Calu3 (cell line): ENCODE measurements at regions not wholly inside any gene's neighbourhood (a gene's known extent, or its start where the extent isn't known, plus 50 kb on each side); places are given as distances from the start of the nearest gene placed in this dataset.
A peak's percentile ranks its signal among the peaks of the same experiment; 100 is the strongest.

Experiments
- BruUV-seq: library from RNA; stranded (reverse); fragments of 400-500 nt; replicated peaks from 2 replicates; lab custom pipeline; 2021; lab: Mats Ljungman, UMichigan
- CTCF ChIA-PET: fragments of 300-600 bp; sonication (Branson Sonifier 250); formaldehyde crosslinking; loops from one replicate; lab custom pipeline; 2022; ENCODE audit warnings: antibody characterized with exemption; lab: Charles Lee
- DNase-seq: peaks from one replicate; pipeline ENCODE4 v3.0.0; 2022
- H3K27ac Mint-ChIP-seq: one replicate; pipeline ENCODE4 v1.8.0; 2022; ENCODE audit warnings: mixed read lengths; ENCODE audit not compliant: unreplicated experiment
- H3K27me3 Mint-ChIP-seq: one replicate; pipeline ENCODE4 v1.8.0; 2022; ENCODE audit warnings: mixed read lengths; ENCODE audit not compliant: unreplicated experiment
- H3K36me3 Mint-ChIP-seq: one replicate; pipeline ENCODE4 v1.8.0; 2022; ENCODE audit warnings: mild to moderate bottlenecking, moderate library complexity, mixed read lengths; ENCODE audit not compliant: insufficient read depth, unreplicated experiment
- H3K4me1 Mint-ChIP-seq: one replicate; pipeline ENCODE4 v1.8.0; 2022; ENCODE audit warnings: mild to moderate bottlenecking, low read depth, mixed read lengths; ENCODE audit not compliant: unreplicated experiment
- H3K4me3 Mint-ChIP-seq: one replicate; pipeline ENCODE4 v1.8.0; 2022; ENCODE audit warnings: mild to moderate bottlenecking, low read depth, moderate library complexity, mixed read lengths; ENCODE audit not compliant: unreplicated experiment
- H3K9me3 Mint-ChIP-seq: one replicate; pipeline ENCODE4 v1.8.0; 2022; ENCODE audit warnings: low read depth, mixed read lengths; ENCODE audit not compliant: unreplicated experiment
- CTCF ChIP-seq: fragments of 200-600 bp; IDR thresholded peaks from one replicate; pipeline ENCODE4 v1.8.0; 2022; ENCODE audit warnings: antibody characterized with exemption; ENCODE audit not compliant: unreplicated experiment
- intact Hi-C: fragments of 100-400 bp; cut with micrococcal nuclease; formaldehyde crosslinking; loops from one replicate; pipeline ENCODE4 v1.10.0; 2022; ENCODE audit not compliant: unreplicated experiment

- H3K4me3 Mint-ChIP-seq: peak overlapping the region; percentile 82
These were observed 268.4 kb downstream of the HINT1 start for GRCh38 chr5:130896636-130897035.

GRCh38 chr5:130893006-130893405, 272.1 kb downstream of the HINT1 start:
- Mint-ChIP-seq H3K36me3 (peaks cover 14% of the 10 kb centered on the region), H3K27ac (no peak overlapping the region), H3K9me3 (peaks cover 6% of the 10 kb centered on the region), H3K27me3 (no peaks in the 10 kb centered on the region), H3K4me1 (peaks cover 8% of the 10 kb centered on the region), H3K4me3 (no peak overlapping the region)
- BruUV-seq: no TSS peak
- intact Hi-C loops: no loop called here
- CTCF ChIA-PET: interaction anchor here (0.6 kb wide), 1 partner anchor 969 kb away, joined by 3 read pairs; no protein-coding TSS in a partner anchor
- no peak for TF ChIP-seq CTCF
- DNase-seq: no peak

More at GRCh38 chr5:130896636-130897035, 268.4 kb downstream of the HINT1 start:
- CTCF ChIA-PET: no interaction called here
- DNase-seq: no peak
- no peak for TF ChIP-seq CTCF
- peak overlapping the region; percentile 87 for H3K27ac Mint-ChIP-seq
- intact Hi-C loops: loop anchor here (1.0 kb wide), 1 partner anchor 17 kb away; no protein-coding TSS in a partner anchor
- H3K27me3 Mint-ChIP-seq: no peaks in the 10 kb centered on the region
- H3K4me1 Mint-ChIP-seq: peaks cover 8% of the 10 kb centered on the region
- BruUV-seq: no TSS peak
- H3K36me3 Mint-ChIP-seq: peaks cover 15% of the 10 kb centered on the region
- H3K9me3 Mint-ChIP-seq: peaks cover 13% of the 10 kb centered on the region

GRCh38 chr5:130890610-130891009, 274.4 kb downstream of the HINT1 start:
- no peak for DNase-seq
- Mint-ChIP-seq H3K9me3 (peaks cover 6% of the 10 kb centered on the region), H3K27ac (no peak overlapping the region), H3K4me1 (no peaks in the 10 kb centered on the region), H3K36me3 (no peaks in the 10 kb centered on the region), H3K27me3 (peaks cover 13% of the 10 kb centered on the region), H3K4me3 (no peak overlapping the region)
- intact Hi-C loops: no loop called here
- TF ChIP-seq CTCF: no peak
- CTCF ChIA-PET: no interaction called here
- no TSS peak for BruUV-seq

GRCh38 chr5:130885691-130886090, 279.4 kb downstream of the HINT1 start:
- intact Hi-C loops: no loop called here
- Mint-ChIP-seq H3K9me3 (no peaks in the 10 kb centered on the region), H3K27me3 (peaks cover 13% of the 10 kb centered on the region), H3K36me3 (no peaks in the 10 kb centered on the region), H3K27ac (no peak overlapping the region), H3K4me3 (no peak overlapping the region), H3K4me1 (no peaks in the 10 kb centered on the region)
- no peak for DNase-seq
- no peak for TF ChIP-seq CTCF
- CTCF ChIA-PET: interaction anchor here (0.6 kb wide), 1 partner anchor 14 kb away, joined by 3 read pairs; no protein-coding TSS in a partner anchor
- no TSS peak for BruUV-seq
